Osteocyte (in vitro differentiated cells): ENCODE measurements at regions not wholly inside any gene's neighbourhood (a gene's known extent, or its start where the extent isn't known, plus 50 kb on each side); places are given as distances from the start of the nearest gene placed in this dataset.

Experiments
- DNase-seq: peaks from one replicate; pipeline ENCODE4 v3.0.0; 2021; ENCODE audit warnings: mixed read lengths; ENCODE audit not compliant: unreplicated experiment; ENCODE audit errors: extremely low spot score
- H3K27ac Mint-ChIP-seq: one replicate; pipeline ENCODE4 v1.8.0; 2021; ENCODE audit warnings: mild to moderate bottlenecking, mixed read lengths; ENCODE audit not compliant: unreplicated experiment
- H3K27me3 Mint-ChIP-seq: one replicate; pipeline ENCODE4 v1.8.0; 2021; ENCODE audit warnings: mixed read lengths; ENCODE audit not compliant: unreplicated experiment
- H3K36me3 Mint-ChIP-seq: one replicate; pipeline ENCODE4 v1.8.0; 2021; ENCODE audit warnings: mixed read lengths; ENCODE audit not compliant: unreplicated experiment
- H3K4me1 Mint-ChIP-seq: one replicate; pipeline ENCODE4 v1.8.0; 2021; ENCODE audit warnings: mixed read lengths; ENCODE audit not compliant: unreplicated experiment
- H3K4me3 Mint-ChIP-seq: one replicate; pipeline ENCODE4 v1.8.0; 2021; ENCODE audit warnings: mild to moderate bottlenecking, moderate library complexity, mixed read lengths; ENCODE audit not compliant: unreplicated experiment
- H3K9me3 Mint-ChIP-seq: one replicate; pipeline ENCODE4 v1.8.0; 2021; ENCODE audit warnings: mixed read lengths; ENCODE audit not compliant: unreplicated experiment
- TF ChIP-seq, protein P1 (sequence below): fragments of 200-600 bp; sonication (generic); IDR thresholded peaks from 2 replicates; pipeline ENCODE4 v1.5.0; 2021; ENCODE audit warnings: antibody characterized with exemption, mild to moderate bottlenecking, moderate library complexity

DNA sequence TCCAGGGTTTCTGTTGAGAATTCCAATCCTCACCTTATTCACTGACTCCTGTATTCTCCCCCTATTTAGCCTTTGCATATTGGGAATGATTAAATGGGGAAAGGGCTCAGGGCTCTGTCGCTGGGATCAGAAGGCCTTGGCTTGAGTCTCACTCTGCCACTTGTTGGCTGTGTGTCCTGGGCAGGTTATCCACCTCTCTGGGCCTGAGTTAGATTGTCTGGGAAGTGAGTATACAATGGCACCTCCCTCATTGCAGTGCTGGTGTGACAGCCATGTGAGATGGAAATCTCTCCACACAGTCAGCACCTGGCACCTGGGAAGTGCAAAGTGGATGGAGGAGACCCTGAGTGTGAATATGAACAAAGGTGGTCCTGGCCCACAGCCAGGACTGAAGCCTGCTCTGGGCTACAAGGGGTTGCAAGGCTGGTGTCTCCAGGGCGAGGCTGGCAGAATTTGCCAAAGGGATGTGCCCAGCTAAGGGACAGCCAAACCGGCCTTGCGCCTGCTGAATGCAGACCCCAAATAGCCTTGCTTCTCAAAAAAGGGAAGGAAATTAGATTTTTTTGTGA lies 200.0 kb upstream of the PMEPA1 start:
- H3K4me1 Mint-ChIP-seq: no peaks in the 10 kb centered on the region
- H3K9me3 Mint-ChIP-seq: no peaks in the 10 kb centered on the region
- TF ChIP-seq, protein P1, sequence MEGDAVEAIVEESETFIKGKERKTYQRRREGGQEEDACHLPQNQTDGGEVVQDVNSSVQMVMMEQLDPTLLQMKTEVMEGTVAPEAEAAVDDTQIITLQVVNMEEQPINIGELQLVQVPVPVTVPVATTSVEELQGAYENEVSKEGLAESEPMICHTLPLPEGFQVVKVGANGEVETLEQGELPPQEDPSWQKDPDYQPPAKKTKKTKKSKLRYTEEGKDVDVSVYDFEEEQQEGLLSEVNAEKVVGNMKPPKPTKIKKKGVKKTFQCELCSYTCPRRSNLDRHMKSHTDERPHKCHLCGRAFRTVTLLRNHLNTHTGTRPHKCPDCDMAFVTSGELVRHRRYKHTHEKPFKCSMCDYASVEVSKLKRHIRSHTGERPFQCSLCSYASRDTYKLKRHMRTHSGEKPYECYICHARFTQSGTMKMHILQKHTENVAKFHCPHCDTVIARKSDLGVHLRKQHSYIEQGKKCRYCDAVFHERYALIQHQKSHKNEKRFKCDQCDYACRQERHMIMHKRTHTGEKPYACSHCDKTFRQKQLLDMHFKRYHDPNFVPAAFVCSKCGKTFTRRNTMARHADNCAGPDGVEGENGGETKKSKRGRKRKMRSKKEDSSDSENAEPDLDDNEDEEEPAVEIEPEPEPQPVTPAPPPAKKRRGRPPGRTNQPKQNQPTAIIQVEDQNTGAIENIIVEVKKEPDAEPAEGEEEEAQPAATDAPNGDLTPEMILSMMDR: no peak
- H3K36me3 Mint-ChIP-seq: no peaks in the 10 kb centered on the region
- H3K27me3 Mint-ChIP-seq: peaks cover 78% of the 10 kb centered on the region
- H3K4me3 Mint-ChIP-seq: no peak overlapping the region
- DNase-seq: no peak
- H3K27ac Mint-ChIP-seq: no peak overlapping the region

DNA sequence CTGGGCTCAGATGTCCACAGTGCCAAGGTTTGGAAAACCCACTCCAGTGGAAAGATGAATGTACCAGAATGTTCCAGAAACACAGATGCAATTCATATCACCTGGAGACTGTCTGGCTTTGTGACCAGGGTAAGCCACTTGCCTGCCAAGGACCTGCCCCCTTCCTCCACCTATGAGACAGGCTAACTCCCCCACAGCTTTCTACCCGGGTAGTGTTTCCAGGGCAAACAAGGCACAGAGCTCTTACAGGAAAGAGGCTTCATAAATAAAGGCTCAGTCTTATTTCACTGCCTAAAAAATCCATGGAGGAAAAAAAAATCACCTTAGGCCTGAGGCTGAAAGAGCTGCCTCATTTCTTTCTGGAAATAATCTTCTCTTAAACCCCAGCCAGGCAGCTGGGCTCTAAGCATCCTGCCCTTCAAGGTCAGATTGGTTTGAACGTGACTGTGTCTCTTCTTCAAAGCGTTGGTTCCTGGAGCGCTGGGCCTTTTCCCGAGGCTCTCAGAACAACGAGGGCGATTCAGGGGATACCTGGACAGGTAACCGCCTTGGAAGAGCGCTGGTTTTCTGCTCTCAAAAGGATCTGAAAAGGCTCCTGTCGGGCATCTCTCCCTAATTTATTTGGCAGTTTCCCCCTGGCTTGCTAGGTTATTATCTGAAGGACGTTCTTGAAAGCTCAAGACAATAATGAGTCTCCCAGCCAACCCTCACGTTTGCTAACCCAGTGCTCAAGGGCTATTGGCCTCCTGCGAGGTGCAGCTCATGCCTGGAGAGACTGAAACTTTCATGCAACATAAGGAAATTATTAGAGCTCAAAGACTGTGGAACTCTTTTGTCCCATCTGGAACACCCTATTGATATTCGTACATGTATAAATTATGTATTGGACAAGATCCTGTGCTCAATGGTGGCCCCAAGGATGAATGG lies 199.2 kb upstream of the PMEPA1 start:
- H3K27me3 Mint-ChIP-seq: peaks cover 80% of the 10 kb centered on the region
- H3K27ac Mint-ChIP-seq: no peak overlapping the region
- no peak overlapping the region for H3K4me3 Mint-ChIP-seq

DNA sequence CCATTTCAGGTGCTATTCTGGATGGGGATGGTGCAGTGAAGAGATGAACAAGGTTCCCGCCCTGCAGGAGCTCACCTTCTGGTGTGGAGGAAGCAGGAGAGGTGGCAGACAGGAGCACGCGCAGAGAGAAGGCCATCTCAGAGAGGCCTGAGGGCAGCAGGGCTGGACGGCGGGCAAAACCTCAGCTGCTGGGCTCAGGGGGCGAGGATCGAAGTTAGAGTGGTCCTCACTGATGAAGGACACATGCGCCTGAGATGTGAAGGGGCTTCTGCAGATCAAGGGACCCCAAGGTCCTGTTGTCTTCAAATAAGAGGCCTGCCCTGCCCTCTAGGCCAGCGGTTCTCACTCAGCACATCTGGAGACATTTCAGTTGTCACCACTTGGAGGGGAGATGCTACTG lies 198.4 kb upstream of the PMEPA1 start:
- Mint-ChIP-seq H3K36me3 (no peaks in the 10 kb centered on the region), H3K4me1 (no peaks in the 10 kb centered on the region), H3K27ac (no peak overlapping the region), H3K4me3 (no peak overlapping the region), H3K9me3 (no peaks in the 10 kb centered on the region), H3K27me3 (peaks cover 81% of the 10 kb centered on the region)
- TF ChIP-seq, protein P1: no peak
- DNase-seq: no peak

More for the DNA sequence above, 199.2 kb upstream of the PMEPA1 start:
- Mint-ChIP-seq H3K4me1 (no peaks in the 10 kb centered on the region), H3K36me3 (no peaks in the 10 kb centered on the region), H3K9me3 (no peaks in the 10 kb centered on the region)
- TF ChIP-seq, protein P1: no peak
- DNase-seq: no peak

DNA sequence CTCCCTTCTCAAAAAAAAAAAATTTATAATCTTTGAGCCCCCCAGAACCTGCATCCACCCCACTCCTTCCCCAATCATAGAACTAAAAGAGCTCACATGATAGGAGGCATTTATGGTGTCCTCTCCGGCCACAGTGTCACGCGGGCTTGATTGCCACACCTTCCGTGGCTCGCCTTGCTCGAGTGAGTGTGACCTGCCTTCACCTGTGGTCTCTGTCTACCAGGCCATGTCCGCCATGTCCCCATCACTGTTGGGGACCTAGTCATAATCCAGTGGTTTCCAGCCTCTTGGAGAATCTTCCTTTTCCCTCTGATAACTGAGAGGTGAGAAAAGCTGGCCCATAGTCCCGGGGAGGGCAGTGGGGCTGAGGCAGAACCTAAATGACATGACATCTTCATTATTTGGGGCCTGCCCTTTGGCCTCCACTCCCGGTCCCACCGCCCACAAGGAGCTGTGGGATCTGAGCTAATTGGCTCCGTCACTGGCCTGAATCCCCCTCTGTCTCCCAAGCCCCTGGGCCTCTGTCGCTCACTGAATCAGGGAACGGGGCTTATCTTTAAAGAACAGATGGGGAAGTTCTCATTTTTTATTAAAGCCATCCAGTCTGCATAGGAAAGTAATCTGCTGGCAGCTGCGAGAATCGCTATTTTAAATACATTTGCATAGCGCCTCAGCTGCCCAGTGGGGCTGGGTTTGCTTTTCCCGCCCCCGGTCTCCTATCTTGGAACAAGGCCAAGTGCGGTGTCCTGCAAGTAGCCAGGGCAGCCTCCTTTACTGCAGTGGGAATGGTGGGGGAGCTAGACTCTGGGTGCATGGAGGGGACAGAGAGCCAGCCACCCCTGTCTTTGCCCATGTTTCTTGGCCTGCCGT lies 197.6 kb upstream of the PMEPA1 start:
- H3K4me3 Mint-ChIP-seq: no peak overlapping the region
- TF ChIP-seq, protein P1: no peak
- H3K36me3 Mint-ChIP-seq: no peaks in the 10 kb centered on the region
- H3K27me3 Mint-ChIP-seq: peaks cover 74% of the 10 kb centered on the region
- DNase-seq: no peak
- H3K27ac Mint-ChIP-seq: no peak overlapping the region
- no peaks in the 10 kb centered on the region for H3K9me3 Mint-ChIP-seq
- H3K4me1 Mint-ChIP-seq: no peaks in the 10 kb centered on the region
